ENCODE measurements at regions not wholly inside any gene's neighbourhood (a gene's known extent, or its start where the extent isn't known, plus 50 kb on each side); places are given as distances from the start of the nearest gene placed in this dataset.

DNA sequence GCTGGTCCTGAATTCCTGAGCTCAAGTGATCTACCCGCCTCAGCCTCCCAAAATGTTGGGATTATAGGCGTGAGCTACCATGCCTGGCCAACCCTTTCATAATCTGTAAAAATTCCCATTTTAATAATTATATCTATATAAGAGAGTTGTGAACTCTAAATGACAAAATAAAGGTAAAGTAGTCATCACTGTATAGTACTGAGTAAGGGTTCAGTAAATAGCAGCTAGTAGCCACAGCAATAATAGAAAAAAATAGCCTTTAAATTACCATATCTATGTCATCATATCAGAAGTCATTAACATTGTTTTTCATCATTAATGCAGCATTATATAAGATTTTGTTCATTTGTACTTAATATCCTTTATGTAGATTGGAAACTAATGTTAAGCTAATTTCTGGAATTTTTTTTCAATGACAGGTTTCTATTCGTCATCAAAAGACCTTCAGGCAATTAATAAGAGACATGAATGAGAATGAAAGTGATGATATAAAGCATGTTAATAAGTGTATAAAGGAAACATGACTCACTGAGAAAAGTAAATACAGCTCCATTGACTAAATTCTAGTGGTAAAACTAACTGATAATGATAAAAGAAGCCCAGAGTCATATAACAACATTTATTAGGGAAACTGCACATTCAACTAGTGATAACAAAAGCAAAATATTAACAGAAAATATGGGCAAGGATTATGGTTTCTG lies 85.9 kb upstream of the UGT8 start:
- TF ChIP-seq ZNF274 (IDR thresholded peaks at IDR 0.05; ENCODE audit: low read depth, low read length) (no peak), SUZ12 (IDR thresholded peaks at IDR 0.05; ENCODE audit: extremely low read depth, insufficient read depth, insufficient read length) (no peak), YY1 (IDR thresholded peaks at IDR 0.05; ENCODE audit: insufficient read depth, insufficient read length) (no peak)
- Histone ChIP-seq H3K4me3 (ENCODE audit: insufficient read length, low read depth) (no peak overlapping the region), H3K9me3 (ENCODE audit: insufficient read depth, low read length) (no peaks in the 10 kb centered on the region; the same call in 1 of the 2 replicates), H3K36me3 (ENCODE audit: insufficient read depth, insufficient read length, low read length) (no peaks in the 10 kb centered on the region), H3K27me3 (ENCODE audit: insufficient read depth, insufficient read length) (no peaks in the 10 kb centered on the region), H3K9ac (ENCODE audit: insufficient read length, low read depth) (no peak overlapping the region), H3K4me1 (ENCODE audit: insufficient read depth, insufficient read length) (no peaks in the 10 kb centered on the region)
- no peak for DNase-seq (ENCODE audit: low read depth, low spot score)

DNA sequence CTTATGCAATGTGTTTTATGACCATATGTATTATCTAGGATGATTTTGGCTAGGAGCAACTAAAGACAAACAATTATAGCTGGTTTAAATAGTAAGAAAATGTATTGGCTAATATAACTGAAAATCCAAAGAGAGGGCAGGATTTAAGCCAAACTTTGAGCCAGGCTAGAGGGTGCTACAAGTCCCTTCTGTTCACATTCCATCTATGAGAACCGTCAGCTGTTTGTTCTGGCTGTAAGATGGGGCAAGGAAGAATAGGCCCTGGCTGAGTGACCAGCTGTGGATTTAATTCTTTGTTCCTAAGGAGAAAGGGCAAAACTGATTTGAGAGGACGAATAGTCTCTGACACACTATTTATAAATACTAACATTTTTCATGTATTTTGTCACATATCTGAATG lies 79.2 kb upstream of the UGT8 start:
- Histone ChIP-seq H3K4me1 (ENCODE audit: insufficient read depth, insufficient read length) (no peaks in the 10 kb centered on the region), H3K9me3 (ENCODE audit: insufficient read depth, low read length) (no peaks in the 10 kb centered on the region; the same call in 1 of the 2 replicates), H3K9ac (ENCODE audit: insufficient read length, low read depth) (no peak overlapping the region), H3K4me3 (ENCODE audit: insufficient read length, low read depth) (no peak overlapping the region), H3K36me3 (ENCODE audit: insufficient read depth, insufficient read length, low read length) (no peaks in the 10 kb centered on the region), H3K27me3 (ENCODE audit: insufficient read depth, insufficient read length) (no peaks in the 10 kb centered on the region)
- DNase-seq (ENCODE audit: low read depth, low spot score): no peak
- no peak for TF ChIP-seq SUZ12 (IDR thresholded peaks at IDR 0.05; ENCODE audit: extremely low read depth, insufficient read depth, insufficient read length)
- TF ChIP-seq YY1 (IDR thresholded peaks at IDR 0.05; ENCODE audit: insufficient read depth, insufficient read length): no peak
- no peak for TF ChIP-seq ZNF274 (IDR thresholded peaks at IDR 0.05; ENCODE audit: low read depth, low read length)

GRCh38 chr4:114527170-114527569 lies 71.4 kb upstream of the UGT8 start:
- DNase-seq (ENCODE audit: low read depth, low spot score): no peak
- Histone ChIP-seq H3K36me3 (ENCODE audit: insufficient read depth, insufficient read length, low read length) (no peaks in the 10 kb centered on the region), H3K4me3 (ENCODE audit: insufficient read length, low read depth) (no peak overlapping the region), H3K9me3 (ENCODE audit: insufficient read depth, low read length) (no peaks in the 10 kb centered on the region), H3K9ac (ENCODE audit: insufficient read length, low read depth) (no peak overlapping the region), H3K27me3 (ENCODE audit: insufficient read depth, insufficient read length) (no peaks in the 10 kb centered on the region), H3K4me1 (ENCODE audit: insufficient read depth, insufficient read length) (no peaks in the 10 kb centered on the region)
- TF ChIP-seq ZNF274 (IDR thresholded peaks at IDR 0.05; ENCODE audit: low read depth, low read length) (no peak), YY1 (IDR thresholded peaks at IDR 0.05; ENCODE audit: insufficient read depth, insufficient read length) (no peak), SUZ12 (IDR thresholded peaks at IDR 0.05; ENCODE audit: extremely low read depth, insufficient read depth, insufficient read length) (no peak)

DNA sequence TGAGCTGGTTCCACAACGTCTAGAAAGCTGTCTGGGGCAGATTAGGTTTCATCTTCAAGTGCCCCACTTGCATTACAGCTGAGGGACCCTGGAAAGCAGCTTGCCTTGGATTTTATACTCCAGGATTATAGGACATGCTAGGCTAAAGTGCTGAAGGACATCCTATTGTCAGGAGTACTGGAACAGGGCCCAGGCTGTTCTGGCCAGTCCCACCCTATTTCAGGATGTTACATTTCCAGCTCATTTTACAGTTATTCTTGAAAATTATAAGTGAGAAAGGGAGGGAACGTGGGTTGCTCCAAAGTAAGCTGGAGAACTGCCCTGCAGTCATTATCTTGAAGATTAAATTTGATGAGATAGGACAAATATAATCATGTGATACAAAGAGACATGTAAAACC lies 71.0 kb upstream of the UGT8 start:
- TF ChIP-seq SUZ12 (IDR thresholded peaks at IDR 0.05; ENCODE audit: extremely low read depth, insufficient read depth, insufficient read length) (no peak), ZNF274 (IDR thresholded peaks at IDR 0.05; ENCODE audit: low read depth, low read length) (no peak), YY1 (IDR thresholded peaks at IDR 0.05; ENCODE audit: insufficient read depth, insufficient read length) (no peak)
- Histone ChIP-seq H3K36me3 (ENCODE audit: insufficient read depth, insufficient read length, low read length) (no peaks in the 10 kb centered on the region), H3K4me1 (ENCODE audit: insufficient read depth, insufficient read length) (no peaks in the 10 kb centered on the region), H3K9me3 (ENCODE audit: insufficient read depth, low read length) (no peaks in the 10 kb centered on the region), H3K4me3 (ENCODE audit: insufficient read length, low read depth) (no peak overlapping the region), H3K9ac (ENCODE audit: insufficient read length, low read depth) (no peak overlapping the region), H3K27me3 (ENCODE audit: insufficient read depth, insufficient read length) (no peaks in the 10 kb centered on the region)
- DNase-seq (ENCODE audit: low read depth, low spot score): no peak

DNA sequence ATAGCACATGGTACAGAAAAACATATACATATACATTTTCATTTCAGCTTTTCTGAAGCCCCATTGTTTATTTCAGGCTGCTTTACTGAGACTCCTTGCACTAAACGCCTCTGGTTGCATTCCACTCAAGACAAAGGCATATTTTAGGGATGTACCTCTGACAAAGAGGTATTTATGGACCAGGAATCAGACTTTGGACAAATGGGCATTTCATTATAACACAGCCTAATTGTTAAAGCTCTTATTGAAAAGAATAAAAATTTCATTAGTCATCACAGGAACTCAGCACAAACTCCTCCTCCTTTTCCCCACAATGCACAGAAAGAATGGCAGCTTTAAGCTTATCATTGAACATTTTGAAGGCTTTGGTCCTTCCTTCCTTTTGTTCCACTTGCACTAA lies 62.9 kb upstream of the UGT8 start:
- Histone ChIP-seq H3K9me3 (ENCODE audit: insufficient read depth, low read length) (no peaks in the 10 kb centered on the region), H3K9ac (ENCODE audit: insufficient read length, low read depth) (no peak overlapping the region), H3K4me1 (ENCODE audit: insufficient read depth, insufficient read length) (no peaks in the 10 kb centered on the region), H3K4me3 (ENCODE audit: insufficient read length, low read depth) (no peak overlapping the region), H3K27me3 (ENCODE audit: insufficient read depth, insufficient read length) (no peaks in the 10 kb centered on the region), H3K36me3 (ENCODE audit: insufficient read depth, insufficient read length, low read length) (no peaks in the 10 kb centered on the region)
- no peak for DNase-seq (ENCODE audit: low read depth, low spot score)
- TF ChIP-seq YY1 (IDR thresholded peaks at IDR 0.05; ENCODE audit: insufficient read depth, insufficient read length): no peak
- TF ChIP-seq ZNF274 (IDR thresholded peaks at IDR 0.05; ENCODE audit: low read depth, low read length): no peak
- no peak for TF ChIP-seq SUZ12 (IDR thresholded peaks at IDR 0.05; ENCODE audit: extremely low read depth, insufficient read depth, insufficient read length)

GRCh38 chr4:114537352-114537751 lies 61.3 kb upstream of the UGT8 start:
- Histone ChIP-seq H3K9ac (ENCODE audit: insufficient read length, low read depth) (no peak overlapping the region), H3K4me1 (ENCODE audit: insufficient read depth, insufficient read length) (no peaks in the 10 kb centered on the region), H3K4me3 (ENCODE audit: insufficient read length, low read depth) (no peak overlapping the region), H3K27me3 (ENCODE audit: insufficient read depth, insufficient read length) (no peaks in the 10 kb centered on the region), H3K9me3 (ENCODE audit: insufficient read depth, low read length) (no peaks in the 10 kb centered on the region), H3K36me3 (ENCODE audit: insufficient read depth, insufficient read length, low read length) (no peaks in the 10 kb centered on the region)
- TF ChIP-seq SUZ12 (IDR thresholded peaks at IDR 0.05; ENCODE audit: extremely low read depth, insufficient read depth, insufficient read length) (no peak), YY1 (IDR thresholded peaks at IDR 0.05; ENCODE audit: insufficient read depth, insufficient read length) (no peak), ZNF274 (IDR thresholded peaks at IDR 0.05; ENCODE audit: low read depth, low read length) (no peak)
- no peak for DNase-seq (ENCODE audit: low read depth, low spot score)

GRCh38 chr4:114538012-114538617 lies 60.5 kb upstream of the UGT8 start:
- Histone ChIP-seq H3K9me3 (ENCODE audit: insufficient read depth, low read length) (no peaks in the 10 kb centered on the region), H3K9ac (ENCODE audit: insufficient read length, low read depth) (no peak overlapping the region), H3K27me3 (ENCODE audit: insufficient read depth, insufficient read length) (no peaks in the 10 kb centered on the region), H3K4me3 (ENCODE audit: insufficient read length, low read depth) (no peak overlapping the region), H3K4me1 (ENCODE audit: insufficient read depth, insufficient read length) (no peaks in the 10 kb centered on the region), H3K36me3 (ENCODE audit: insufficient read depth, insufficient read length, low read length) (no peaks in the 10 kb centered on the region)
- no peak for TF ChIP-seq YY1 (IDR thresholded peaks at IDR 0.05; ENCODE audit: insufficient read depth, insufficient read length)
- TF ChIP-seq SUZ12 (IDR thresholded peaks at IDR 0.05; ENCODE audit: extremely low read depth, insufficient read depth, insufficient read length): no peak
- no peak for TF ChIP-seq ZNF274 (IDR thresholded peaks at IDR 0.05; ENCODE audit: low read depth, low read length)
- no peak for DNase-seq (ENCODE audit: low read depth, low spot score)
